ENCODE measurements at regions not wholly inside any gene's neighbourhood (a gene's known extent, or its start where the extent isn't known, plus 50 kb on each side); places are given as distances from the start of the nearest gene placed in this dataset.

DNA sequence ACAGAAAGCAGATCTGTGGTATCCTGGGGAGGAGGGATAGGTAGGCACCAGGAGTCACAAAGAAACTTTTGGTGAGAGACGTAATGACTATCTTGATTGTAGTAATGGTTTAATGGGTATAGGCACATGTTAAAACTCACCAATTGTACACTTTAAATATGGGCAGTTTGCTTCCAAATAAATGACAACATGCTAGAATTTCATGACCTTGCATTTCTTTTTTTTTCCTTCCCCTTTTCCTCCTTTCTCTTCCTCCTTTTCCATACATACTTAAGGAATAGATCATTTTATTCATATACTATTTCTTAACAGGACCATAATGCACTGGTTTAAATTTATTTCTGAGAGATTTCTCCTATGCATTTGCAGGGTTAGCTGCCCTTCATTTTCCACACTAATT is 341.8 kb downstream of the TMEM182 start:
- no peak for DNase-seq

DNA sequence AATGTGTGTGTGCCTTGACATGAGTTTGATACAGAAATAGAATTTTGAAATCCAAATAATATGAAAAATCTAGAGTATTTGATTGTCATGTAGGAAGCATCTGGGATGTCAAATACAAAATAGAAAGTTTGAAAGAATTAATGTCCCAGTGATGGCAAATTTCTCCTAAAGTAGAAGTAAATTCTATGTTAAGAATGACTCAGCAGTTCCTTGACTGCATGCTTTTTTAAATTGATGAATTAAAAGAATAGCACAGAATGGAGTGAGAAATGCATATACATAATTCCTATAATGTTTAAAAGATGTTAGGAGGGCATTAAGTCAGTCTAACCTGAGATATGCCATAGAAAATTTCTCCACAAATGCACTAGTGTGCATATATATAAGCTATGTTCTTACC is 357.5 kb downstream of the TMEM182 start:
- DNase-seq = no peak

DNA sequence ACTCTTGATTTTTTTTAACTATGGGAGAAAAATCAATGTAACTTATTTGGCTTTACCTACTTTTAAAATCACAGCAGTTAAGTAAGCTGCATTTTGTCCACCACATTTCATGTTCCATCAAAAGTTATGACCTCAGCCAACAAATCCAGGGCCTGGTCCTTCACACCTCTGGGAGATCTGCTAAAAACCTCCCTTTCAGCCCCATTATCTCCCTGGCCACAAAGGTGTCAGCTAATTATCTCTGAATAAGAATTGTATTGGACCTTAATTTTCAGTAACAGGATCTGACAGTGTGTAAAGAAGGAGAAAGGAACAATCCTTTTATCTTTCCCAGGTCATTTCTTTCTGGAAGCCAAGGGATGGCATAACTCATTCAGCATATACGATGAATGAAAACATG is 359.3 kb downstream of the TMEM182 start:
- DNase-seq = no peak

- no peak for DNase-seq
Observed at GRCh38 chr2:103123516-103123915, 361.7 kb downstream of the TMEM182 start.

GRCh38 chr2:103130857-103131256 is 369.0 kb downstream of the TMEM182 start:
- DNase-seq = no peak

- DNase-seq = no peak
Observed at GRCh38 chr2:103132536-103133217, 370.8 kb downstream of the TMEM182 start.

GRCh38 chr2:103135679-103136078 is 373.8 kb downstream of the TMEM182 start:
- DNase-seq = no peak

- DNase-seq = no peak
Observed at GRCh38 chr2:103138123-103138901, 376.5 kb downstream of the TMEM182 start.

- DNase-seq = no peak
Observed at GRCh38 chr2:103139628-103140268, 377.9 kb downstream of the TMEM182 start.

GRCh38 chr2:103144837-103145236 is 383.0 kb downstream of the TMEM182 start:
- no peak for DNase-seq

DNA sequence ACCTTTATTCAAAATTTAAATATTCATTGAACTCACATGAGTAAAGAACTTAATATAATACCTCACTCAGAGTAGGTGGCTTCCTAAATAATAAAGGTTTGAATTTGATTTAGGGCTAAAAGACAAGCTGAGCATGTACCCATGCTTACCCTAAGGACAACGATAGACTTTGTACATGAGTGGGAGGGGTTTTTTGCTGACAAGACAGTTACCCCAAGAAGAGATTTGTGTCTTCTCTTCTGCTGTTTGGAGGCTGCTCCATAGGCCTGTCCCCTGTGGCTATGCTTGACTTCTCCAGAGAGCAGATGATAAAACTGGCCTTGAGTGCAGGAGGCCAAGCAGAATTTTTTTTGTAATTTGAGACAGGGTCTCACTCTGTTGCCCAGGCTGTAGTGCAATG is 383.9 kb downstream of the TMEM182 start:
- DNase-seq = no peak

DNA sequence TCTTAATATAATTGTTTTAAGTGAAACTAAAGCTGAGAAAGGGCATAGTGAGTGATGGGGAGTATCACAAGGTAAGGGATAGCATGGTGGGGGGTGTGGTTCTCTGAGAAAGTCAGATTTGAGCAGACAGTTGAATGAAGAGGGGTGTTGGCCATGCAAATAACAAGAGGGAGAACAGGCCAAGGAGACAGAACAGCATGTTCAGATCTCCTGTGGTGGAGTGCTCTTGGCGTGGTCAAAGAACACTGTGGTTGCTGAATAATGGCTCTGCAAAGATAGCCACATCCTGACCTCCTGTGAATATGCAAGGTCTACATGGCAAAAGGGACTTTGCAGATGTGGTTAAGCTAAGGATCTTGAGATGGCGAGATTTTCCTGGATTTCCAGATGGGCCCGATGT is 389.2 kb downstream of the TMEM182 start:
- no peak for DNase-seq

- DNase-seq = no peak
Observed at GRCh38 chr2:103152556-103152955, 390.7 kb downstream of the TMEM182 start.

DNA sequence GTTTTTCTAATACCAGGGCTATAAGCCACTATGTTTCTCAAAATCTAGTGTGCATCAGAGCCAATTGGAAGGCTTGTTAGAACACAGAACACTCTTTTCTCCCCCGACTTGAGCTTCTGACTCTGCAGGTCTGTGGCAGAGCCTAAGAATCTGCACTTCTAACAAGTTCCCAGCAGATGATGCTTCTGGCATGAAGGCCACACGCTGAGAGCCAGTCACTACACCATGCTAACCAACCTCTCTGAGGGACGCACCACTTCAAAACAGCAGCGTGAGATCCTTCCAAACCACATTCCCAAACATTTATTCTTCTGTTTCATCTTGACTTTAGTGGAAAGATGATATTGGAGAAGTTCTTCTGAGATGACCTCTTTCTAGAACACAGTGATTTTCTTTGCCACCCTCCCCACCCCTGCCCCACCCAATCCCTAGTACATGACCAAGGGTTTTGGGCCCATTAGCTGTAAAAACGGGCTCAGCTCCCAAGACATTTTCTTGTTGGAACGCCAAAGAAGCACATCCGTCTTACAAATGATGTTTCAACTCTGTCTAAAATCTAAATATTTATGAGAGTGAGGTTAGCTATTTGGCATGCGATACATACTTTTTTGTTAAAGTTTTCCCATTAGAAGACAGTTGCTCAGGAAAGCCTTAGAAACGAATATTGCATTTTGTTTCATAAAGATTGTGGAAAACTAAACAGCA is 391.9 kb downstream of the TMEM182 start:
- no peak for DNase-seq

GRCh38 chr2:103155308-103155707 is 393.5 kb downstream of the TMEM182 start:
- DNase-seq = no peak

DNA sequence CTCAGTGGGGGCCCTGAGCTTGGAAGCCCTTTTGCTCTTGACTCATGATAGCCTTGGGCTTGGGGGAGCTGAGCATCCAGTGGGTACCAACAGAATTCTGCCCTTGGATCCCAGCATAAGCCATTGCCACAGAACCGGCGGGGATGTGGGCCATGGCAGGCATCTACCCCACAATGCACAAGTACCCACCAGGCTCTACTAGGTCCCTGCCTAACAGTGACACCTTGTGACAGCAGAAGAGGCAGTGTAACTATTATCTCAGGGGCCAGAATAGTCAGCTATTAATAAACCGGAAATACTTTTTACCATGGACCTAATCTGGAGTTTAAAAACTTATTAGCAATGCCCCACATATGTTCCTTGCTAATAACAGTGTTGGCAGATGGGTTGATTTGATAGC is 397.2 kb downstream of the TMEM182 start:
- DNase-seq = peak; percentile 47

- peak; percentile 6 for DNase-seq
Observed at GRCh38 chr2:103161456-103162289, 399.8 kb downstream of the TMEM182 start.

DNA sequence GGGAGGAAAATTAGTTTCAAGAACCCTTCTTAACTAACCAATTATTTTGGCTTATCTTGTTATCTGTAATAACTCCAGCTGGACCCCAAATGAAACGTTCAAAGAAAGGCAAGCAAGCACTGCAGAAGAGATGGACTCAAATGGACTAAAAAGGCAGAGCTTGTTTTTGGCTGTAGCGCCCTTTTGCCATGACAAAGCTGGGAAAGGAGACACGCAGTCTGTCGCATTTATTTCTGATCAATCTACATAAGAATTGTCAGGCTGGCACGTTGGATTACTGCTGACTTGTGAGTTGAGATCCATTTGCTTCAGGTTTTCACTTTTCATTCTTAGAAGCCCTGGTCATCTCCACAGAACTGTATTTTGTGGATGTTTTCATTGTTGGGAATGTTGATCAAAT is 402.9 kb downstream of the TMEM182 start:
- no peak for DNase-seq

DNA sequence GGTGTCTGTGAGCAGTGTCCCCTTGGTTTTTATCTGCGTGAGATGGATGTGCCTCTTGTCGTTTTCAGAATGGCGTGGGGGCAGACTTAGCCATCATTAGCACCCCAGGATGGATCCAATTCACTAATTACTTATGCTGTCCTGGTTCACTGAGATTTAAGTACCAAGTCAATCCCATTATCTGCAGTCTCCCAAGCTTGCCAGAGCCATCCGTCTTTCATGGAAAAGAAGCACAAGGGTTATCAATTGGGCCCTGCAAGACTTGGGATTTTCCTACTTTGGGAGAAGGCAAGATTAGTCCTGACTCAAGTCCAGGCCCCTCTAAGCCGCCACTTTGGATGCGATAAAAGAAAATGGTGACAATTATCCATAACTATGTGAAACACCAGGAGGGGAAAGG is 404.0 kb downstream of the TMEM182 start:
- no peak for DNase-seq

DNA sequence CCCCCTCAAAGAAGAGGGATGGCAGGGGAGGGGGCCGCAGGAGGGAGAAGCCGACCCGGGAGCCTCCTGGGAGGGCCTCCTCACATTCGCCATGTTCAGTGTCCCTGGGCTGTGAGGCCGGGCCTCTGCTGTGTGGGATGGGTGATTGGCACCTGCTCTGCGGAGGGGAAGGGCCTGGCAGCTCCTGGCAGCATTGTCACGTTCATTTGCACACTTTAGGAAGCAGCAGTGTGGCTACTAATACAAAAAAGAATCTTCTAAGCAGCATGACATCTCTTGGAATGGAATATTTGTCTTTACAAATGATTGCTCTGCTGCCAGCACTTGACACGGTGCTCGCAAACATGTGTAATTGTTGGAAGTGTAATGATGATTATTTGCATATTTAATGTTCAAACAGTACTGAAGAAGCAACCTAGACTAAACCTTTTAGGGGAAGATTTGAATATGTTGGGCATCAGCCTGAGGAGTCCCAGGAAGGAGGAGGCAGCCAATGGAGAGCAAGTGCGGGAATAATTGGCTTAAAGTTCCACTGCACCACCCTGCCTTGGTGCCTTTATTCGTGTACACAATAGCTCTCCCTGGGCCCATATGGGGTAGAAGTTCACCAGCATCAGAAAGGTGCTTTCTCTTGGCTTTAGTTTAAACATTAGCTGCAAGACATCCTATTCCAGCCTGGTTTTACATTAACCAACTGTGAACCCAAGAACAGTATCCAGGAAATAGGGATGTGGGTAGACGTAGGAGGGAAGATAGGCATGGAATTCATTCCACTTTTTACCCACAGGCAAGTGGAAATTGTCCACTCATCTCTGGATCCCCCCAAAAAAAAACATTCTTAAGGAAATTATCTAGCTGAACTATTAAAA is 404.9 kb downstream of the TMEM182 start:
- no peak for DNase-seq

DNA sequence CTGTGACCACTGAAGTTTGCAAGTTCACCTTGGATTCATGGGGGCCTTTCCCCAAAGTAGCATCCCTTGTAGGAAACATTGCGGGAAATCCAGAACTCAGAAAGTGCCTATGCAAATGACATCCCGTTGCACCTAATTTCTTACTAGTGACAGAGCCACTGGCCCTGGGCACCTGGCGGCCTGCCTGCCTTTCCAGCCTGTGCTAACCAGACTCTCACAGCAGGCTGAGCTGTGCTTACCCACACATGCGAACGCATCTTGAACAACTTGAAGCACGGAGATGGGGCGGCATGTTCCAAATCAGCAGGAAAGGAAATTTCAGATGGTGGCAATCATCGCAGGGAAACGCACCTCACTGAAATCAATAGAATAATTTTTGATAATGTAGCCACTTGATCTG is 405.8 kb downstream of the TMEM182 start:
- no peak for DNase-seq

- DNase-seq = no peak
Observed at GRCh38 chr2:103169861-103170260, 408.0 kb downstream of the TMEM182 start.

Measured in NCI-H524 treated with DMSO at 0.1 percent for 48 hours (cell line).